GM19035 (cell line): ENCODE measurements at regions not wholly inside any gene's neighbourhood (a gene's known extent, or its start where the extent isn't known, plus 50 kb on each side); places are given as distances from the start of the nearest gene placed in this dataset.

Experiments used
- ATAC-seq: cut with Tn5 transposase; IDR thresholded peaks from one replicate; pipeline ENCODE4 v1.9.1; 2021; ENCODE audit not compliant: unreplicated experiment

GRCh38 chr19:27654266-27654990, 1558.5 kb downstream of the UQCRFS1 start:
- ATAC-seq, result no peak

DNA sequence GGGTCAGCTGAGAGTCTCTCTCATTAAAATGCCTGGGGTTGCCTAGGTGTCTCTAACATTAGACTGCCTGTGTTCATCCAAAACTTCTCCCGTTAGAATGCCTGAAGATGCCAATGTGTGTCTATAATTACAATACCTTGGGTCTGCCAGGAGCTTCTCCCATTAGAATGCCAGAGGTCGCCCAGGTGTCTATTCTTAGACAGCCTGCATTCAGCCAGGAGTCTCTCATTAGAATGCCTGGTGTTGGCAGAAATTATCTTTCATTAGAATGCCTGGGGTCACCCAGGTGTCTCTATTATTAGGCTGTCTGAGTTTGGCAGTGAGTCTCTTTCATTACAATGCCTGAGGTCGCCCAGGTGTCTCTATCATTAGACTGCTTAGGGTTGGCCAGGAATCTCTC, 1560.2 kb downstream of the UQCRFS1 start:
- ATAC-seq, result no peak

DNA sequence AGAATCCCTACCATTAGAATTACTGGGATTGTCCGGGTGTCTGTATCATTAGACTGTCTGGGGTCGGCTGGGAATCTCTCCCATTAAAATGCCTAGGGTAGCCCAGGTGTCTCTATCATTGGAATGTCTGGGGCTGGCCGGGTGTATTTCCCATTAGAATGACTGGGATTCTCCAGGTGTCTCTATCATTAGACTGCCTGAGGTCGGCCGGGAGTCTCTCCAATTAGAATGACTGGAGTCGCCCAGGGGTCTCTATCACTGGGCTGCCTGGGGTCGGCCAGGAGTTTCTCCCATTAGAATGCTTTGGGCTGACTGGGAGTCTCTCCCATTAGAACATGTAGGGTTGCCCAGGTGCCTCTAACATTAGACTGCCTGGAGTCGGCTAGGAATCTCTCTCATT, 1560.7 kb downstream of the UQCRFS1 start:
- no peak for ATAC-seq

- ATAC-seq, result no peak
Observed at GRCh38 chr19:27647423-27647822, 1565.5 kb downstream of the UQCRFS1 start.

- ATAC-seq, result no peak
Observed at GRCh38 chr19:27635401-27635800, 1577.5 kb downstream of the UQCRFS1 start.

DNA sequence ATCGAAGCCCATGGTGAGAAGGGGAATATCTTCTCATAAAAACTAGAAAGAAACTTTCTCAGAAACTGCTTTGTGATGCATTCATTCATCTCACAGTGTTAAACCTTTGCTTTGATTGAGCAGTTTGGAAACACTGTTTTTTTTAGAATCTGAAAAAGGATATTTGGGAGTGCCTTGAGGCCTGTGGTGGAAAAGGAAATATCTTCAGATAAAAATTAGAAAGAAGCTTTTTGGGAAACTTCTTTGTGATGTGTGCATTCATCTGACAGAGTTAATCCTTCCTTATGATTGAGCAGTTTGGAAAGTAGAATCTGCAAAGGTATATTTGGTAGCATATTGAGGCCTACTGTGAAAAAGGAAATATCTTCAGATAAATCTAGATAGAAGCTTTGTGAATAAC, 1594.9 kb downstream of the UQCRFS1 start:
- no peak for ATAC-seq

- ATAC-seq, result no peak
Observed at GRCh38 chr19:27580906-27581305, 1632.0 kb downstream of the UQCRFS1 start.
